Heart right ventricle (tissue), 16 donors: ENCODE measurements at regions not wholly inside any gene's neighbourhood (a gene's known extent, or its start where the extent isn't known, plus 50 kb on each side); places are given as distances from the start of the nearest gene placed in this dataset.

Experiments
- ATAC-seq, 8 donors: fragments of 200-7000 bp; cut with Tn5 transposase; one replicate each; pipeline ENCODE4 v1.9.1; 2020; ENCODE audit warnings: mild to moderate bottlenecking in 8 of 8, moderate library complexity in 8 of 8, moderate number of reproducible peaks in 1 of 8
- DNase-seq, 2 donors: peaks; one replicate each; pipeline ENCODE4 v3.0.0-alpha.2; 2020
- H3K27ac ChIP-seq, 10 donors: fragments of 200-600 bp; sonication (generic) in 2 of 10; one replicate each; pipeline versions ENCODE4 v1.5.0 to v1.8.0; 2020 to 2022; ENCODE audit warnings: mild to moderate bottlenecking in 3 of 10
- H3K27me3 ChIP-seq, 7 donors: fragments of 200-600 bp; one replicate each; pipeline ENCODE4 v1.8.0; 2021 to 2022; ENCODE audit warnings: mild to moderate bottlenecking in 2 of 7
- H3K36me3 ChIP-seq, 9 donors: fragments of 200-600 bp; sonication (generic) in 1 of 9; one replicate each; pipeline versions ENCODE4 v1.5.0 to v1.8.0; 2020 to 2022; ENCODE audit warnings: mild to moderate bottlenecking in 2 of 9
- H3K4me1 ChIP-seq, 9 donors: fragments of 200-600 bp; sonication (generic) in 1 of 9; one replicate each; pipeline versions ENCODE4 v1.5.0 to v1.8.0; 2020 to 2022; ENCODE audit warnings: mild to moderate bottlenecking in 4 of 9
- H3K4me3 ChIP-seq, 10 donors: fragments of 200-600 bp; sonication (generic) in 2 of 10; one replicate each; pipeline versions ENCODE4 v1.5.0 to v1.8.0; 2020 to 2022; ENCODE audit warnings: mild to moderate bottlenecking in 7 of 10, moderate library complexity in 2 of 10
- H3K9me3 ChIP-seq, 11 donors: fragments of 200-600 bp in 10 of 11; sonication (generic) in 2 of 11; one replicate each; pipeline versions ENCODE4 v1.5.0 to v1.8.0; 2013 to 2022; ENCODE audit warnings: mild to moderate bottlenecking in 2 of 11, control low read depth in 1 of 11, moderate library complexity in 1 of 11
- WGBS, 2 donors: extraction: QIAGEN DNeasy Blood & Tissue Kit; methylation state at CpG; one replicate each; pipeline ENCODE4 v1.1.7; 2013; ENCODE audit warnings: inconsistent platforms in 1 of 2; 5-methylcytosine and 5-hydroxymethylcytosine counted together
- intact Hi-C, 10 donors: fragments of 100-400 bp; cut with DNase I; formaldehyde crosslinking; loops; one replicate each; pipeline versions ENCODE4 v1.11.1 to v1.14.2; 2022
- TF ChIP-seq, protein P1 (sequence below), 9 donors: fragments of 200-600 bp; sonication (generic) in 2 of 9; IDR thresholded peaks; one replicate each; pipeline versions ENCODE4 v1.5.0 to v1.8.0; 2021 to 2022; ENCODE audit warnings: antibody characterized with exemption in 9 of 9, mild to moderate bottlenecking in 5 of 9, moderate library complexity in 1 of 9
- donor health status: Arrhythmogenic right ventricular cardiomyopathy.
- donor health status: ischemic (EF 13 %, LVEDD 7.1; RV severe dilation, severe dysfunction).
- donor health status: healthy with polysubstance abuse.
- donor health status: DM: no; HTN: yes; CAD: no.
- donor health status: DM: no; HTN: no; CAD: no.
- donor health status: ischemic (EF 25% LVEDD 6.9; RV normal size, moderate dysfunction).
- donor health status: ischemic (EF 25% LVEDD 5.7; RV mildly dilated, moderate dysfunction).
- donor health status: healthy.
- donor health status: DM: yes; HTN: yes; CAD: no.
- donor health status: Ischemic cardiomyopathy.
- donor health status: ischemic (EF 35%, LVEDD 5.7; RV mildly dilated, moderate dysfunction).
- donor health status: nonischemic (EF 11% LVEDD 7.7; RV severe dilation, severe dysfunction).
- donor health status: DM: yes; HTN: yes; CAD: no.
- donor health status: PGD.
- donor health status: ischemic (EF 29% LVEDD 5.4; RV normal size, mild dysfunction).
- donor health status: nonischemic (EF 23%, LVEDD 6.1; RV moderate dilation, normal function).

DNA sequence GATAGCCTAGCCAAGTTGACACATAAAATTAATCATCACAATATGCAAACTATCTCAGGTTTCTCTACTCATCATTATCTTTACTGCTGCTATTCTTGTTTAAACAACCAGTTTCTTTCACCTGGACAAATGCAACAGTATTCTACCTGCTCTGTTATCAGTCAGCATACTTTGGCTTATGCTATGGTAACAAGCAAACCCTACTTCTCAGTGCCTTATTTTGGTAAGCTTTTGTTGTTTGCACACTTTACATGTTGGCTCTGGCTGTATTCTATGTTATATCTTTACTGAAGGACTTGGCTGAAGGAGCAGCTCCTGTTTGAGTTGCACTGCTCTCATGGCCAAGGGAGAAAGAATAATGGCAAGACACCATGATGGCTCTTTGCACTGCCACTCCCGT, 463.1 kb downstream of the EPM2A start:
- 90 to 94% methylated on average over 1 of the region's 1 CpG for WGBS, 2 donors
- intact Hi-C loops = no loop called here
- no peak overlapping the region for H3K27ac ChIP-seq
- DNase-seq = no peak
- ATAC-seq = no peak
- no peaks in the 10 kb centered on the region for H3K36me3 ChIP-seq
- H3K4me3 ChIP-seq = no peak overlapping the region
- H3K9me3 ChIP-seq = no peaks in the 10 kb centered on the region
- no peaks in the 10 kb centered on the region for H3K27me3 ChIP-seq
- TF ChIP-seq, protein P1, sequence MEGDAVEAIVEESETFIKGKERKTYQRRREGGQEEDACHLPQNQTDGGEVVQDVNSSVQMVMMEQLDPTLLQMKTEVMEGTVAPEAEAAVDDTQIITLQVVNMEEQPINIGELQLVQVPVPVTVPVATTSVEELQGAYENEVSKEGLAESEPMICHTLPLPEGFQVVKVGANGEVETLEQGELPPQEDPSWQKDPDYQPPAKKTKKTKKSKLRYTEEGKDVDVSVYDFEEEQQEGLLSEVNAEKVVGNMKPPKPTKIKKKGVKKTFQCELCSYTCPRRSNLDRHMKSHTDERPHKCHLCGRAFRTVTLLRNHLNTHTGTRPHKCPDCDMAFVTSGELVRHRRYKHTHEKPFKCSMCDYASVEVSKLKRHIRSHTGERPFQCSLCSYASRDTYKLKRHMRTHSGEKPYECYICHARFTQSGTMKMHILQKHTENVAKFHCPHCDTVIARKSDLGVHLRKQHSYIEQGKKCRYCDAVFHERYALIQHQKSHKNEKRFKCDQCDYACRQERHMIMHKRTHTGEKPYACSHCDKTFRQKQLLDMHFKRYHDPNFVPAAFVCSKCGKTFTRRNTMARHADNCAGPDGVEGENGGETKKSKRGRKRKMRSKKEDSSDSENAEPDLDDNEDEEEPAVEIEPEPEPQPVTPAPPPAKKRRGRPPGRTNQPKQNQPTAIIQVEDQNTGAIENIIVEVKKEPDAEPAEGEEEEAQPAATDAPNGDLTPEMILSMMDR (IDR thresholded peaks at IDR 0.05) = no peak
- H3K4me1 ChIP-seq = peaks cover 0 to 10% (median 0%) of the 10 kb centered on the region in 9 donors

DNA sequence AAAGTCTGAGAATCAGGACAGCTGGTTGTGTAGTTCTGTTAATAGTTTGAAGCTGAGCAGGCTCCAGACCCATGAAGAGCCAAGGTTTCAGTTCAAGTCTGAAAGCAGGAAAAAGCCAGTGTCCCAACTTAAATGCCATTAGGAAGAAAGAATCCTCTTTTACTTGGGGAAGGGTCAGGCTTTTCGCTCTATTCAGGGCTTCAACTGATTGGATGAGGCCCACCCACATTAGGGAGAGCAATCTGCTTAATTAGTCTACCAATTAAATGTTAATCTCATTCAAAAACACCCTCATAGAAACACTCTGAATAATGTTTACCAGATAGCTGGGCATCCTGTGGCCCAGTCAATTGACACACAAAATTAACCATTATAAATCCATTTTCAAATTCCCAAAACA, 462.2 kb downstream of the EPM2A start:
- Histone ChIP-seq H3K27me3 (no peaks in the 10 kb centered on the region), H3K4me1 (peaks cover 0 to 18% (median 0%) of the 10 kb centered on the region in 9 donors), H3K9me3 (no peaks in the 10 kb centered on the region), H3K36me3 (no peaks in the 10 kb centered on the region), H3K4me3 (no peak overlapping the region), H3K27ac (no peak overlapping the region)
- 93 to 100% methylated on average over 1 of the region's 1 CpG for WGBS, 2 donors
- no peak for DNase-seq
- ATAC-seq = no peak
- TF ChIP-seq, protein P1 (IDR thresholded peaks at IDR 0.05) = no peak
- intact Hi-C loops = no loop called here

GRCh38 chr6:145274083-145274482, 461.2 kb downstream of the EPM2A start:
- no peak for DNase-seq
- H3K36me3 ChIP-seq = no peaks in the 10 kb centered on the region
- no peaks in the 10 kb centered on the region for H3K9me3 ChIP-seq
- intact Hi-C loops = no loop called here
- ATAC-seq = no peak
- H3K27me3 ChIP-seq = no peaks in the 10 kb centered on the region
- WGBS, 2 donors = 68 to 83% methylated on average over 1 of the region's 1 CpG
- TF ChIP-seq, protein P1 (IDR thresholded peaks at IDR 0.05) = no peak
- H3K4me3 ChIP-seq = no peak overlapping the region
- peaks cover 0 to 18% (median 0%) of the 10 kb centered on the region in 9 donors for H3K4me1 ChIP-seq
- no peak overlapping the region for H3K27ac ChIP-seq

DNA sequence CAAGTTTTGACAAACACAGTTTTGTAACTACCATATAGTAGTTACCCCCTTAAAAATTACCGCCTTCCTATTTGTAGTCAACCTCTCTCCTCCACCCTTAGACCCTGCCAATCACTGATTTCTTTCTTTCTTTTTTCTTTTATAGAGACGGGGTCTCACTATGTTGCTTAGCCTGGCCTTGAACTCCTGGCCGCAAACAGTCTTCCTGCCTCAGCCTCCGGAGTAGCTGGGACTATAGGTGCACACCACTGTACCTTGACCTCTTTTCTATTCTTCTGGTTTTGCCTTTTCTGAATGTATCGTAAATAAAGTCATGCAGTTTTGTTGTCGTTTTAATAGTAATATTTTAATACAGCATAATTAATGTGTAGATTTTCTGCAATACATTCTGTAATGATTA, 460.3 kb downstream of the EPM2A start:
- ATAC-seq (no peak), DNase-seq (no peak)
- 90 to 95% methylated on average over 6 of the region's 6 CpGs for WGBS, 2 donors
- intact Hi-C loops = no loop called here
- Histone ChIP-seq H3K4me1 (peaks cover 0 to 18% (median 0%) of the 10 kb centered on the region in 9 donors), H3K36me3 (no peaks in the 10 kb centered on the region), H3K27ac (no peak overlapping the region), H3K4me3 (no peak overlapping the region), H3K9me3 (no peaks in the 10 kb centered on the region), H3K27me3 (no peaks in the 10 kb centered on the region)
- TF ChIP-seq, protein P1 (IDR thresholded peaks at IDR 0.05) = no peak
